ENCODE measurements at regions not wholly inside any gene's neighbourhood (a gene's known extent, or its start where the extent isn't known, plus 50 kb on each side); places are given as distances from the start of the nearest gene placed in this dataset.

DNA sequence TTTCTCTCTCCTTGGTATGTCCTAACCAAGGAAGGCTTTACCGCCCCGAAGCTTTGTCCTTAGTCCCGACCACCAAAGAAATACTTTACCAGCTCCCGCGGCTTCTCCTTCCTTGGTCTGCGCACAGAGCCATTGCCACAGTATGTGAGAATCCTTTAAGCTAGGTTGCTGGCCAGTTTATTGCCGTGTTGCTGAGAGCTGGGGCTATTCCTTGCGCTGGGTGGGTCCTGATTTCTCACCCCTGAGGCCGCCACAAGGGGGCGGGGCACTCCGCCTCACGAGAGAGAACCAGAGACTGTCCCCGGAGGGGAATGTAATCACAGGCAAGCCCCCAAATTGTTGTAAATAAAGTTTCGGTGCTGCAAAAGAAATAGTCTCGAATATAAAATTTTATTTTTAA lies 331.0 kb upstream of the PCDH10 start:
- Mint-ChIP-seq H3K4me1 (peaks cover 10% of the 10 kb centered on the region), H3K27ac (no peak overlapping the region), H3K9me3 (no peaks in the 10 kb centered on the region), H3K27me3 (ENCODE audit: low read depth, poor library complexity) (no peaks in the 10 kb centered on the region), H3K4me3 (peak overlapping the region; percentile 75), H3K36me3 (ENCODE audit: low read depth) (no peaks in the 10 kb centered on the region)
- TF ChIP-seq, protein P1, sequence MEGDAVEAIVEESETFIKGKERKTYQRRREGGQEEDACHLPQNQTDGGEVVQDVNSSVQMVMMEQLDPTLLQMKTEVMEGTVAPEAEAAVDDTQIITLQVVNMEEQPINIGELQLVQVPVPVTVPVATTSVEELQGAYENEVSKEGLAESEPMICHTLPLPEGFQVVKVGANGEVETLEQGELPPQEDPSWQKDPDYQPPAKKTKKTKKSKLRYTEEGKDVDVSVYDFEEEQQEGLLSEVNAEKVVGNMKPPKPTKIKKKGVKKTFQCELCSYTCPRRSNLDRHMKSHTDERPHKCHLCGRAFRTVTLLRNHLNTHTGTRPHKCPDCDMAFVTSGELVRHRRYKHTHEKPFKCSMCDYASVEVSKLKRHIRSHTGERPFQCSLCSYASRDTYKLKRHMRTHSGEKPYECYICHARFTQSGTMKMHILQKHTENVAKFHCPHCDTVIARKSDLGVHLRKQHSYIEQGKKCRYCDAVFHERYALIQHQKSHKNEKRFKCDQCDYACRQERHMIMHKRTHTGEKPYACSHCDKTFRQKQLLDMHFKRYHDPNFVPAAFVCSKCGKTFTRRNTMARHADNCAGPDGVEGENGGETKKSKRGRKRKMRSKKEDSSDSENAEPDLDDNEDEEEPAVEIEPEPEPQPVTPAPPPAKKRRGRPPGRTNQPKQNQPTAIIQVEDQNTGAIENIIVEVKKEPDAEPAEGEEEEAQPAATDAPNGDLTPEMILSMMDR (IDR thresholded peaks at IDR 0.05): peak; percentile 23
- DNase-seq: peak; percentile 26

DNA sequence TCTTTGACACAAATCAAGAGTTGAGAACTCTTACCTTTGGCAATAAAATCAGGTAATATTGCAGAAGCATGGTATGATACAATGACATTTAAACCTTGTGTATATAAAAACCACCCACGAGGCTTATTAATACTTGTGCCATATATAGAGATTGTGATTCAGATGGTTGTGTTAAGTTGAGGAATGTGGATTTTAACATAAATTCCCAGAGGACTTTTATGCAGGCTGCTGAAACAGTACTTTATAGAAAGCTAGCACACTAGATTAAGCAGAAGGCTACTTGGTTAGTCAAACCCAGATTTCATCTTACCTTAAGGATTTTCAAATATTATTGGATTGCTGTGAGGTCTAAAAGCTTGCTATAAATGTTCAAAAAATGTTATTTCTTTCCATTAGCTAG lies 325.7 kb upstream of the PCDH10 start:
- Mint-ChIP-seq H3K9me3 (no peaks in the 10 kb centered on the region), H3K36me3 (ENCODE audit: low read depth) (no peaks in the 10 kb centered on the region), H3K4me1 (no peaks in the 10 kb centered on the region), H3K27me3 (ENCODE audit: low read depth, poor library complexity) (no peaks in the 10 kb centered on the region), H3K27ac (no peak overlapping the region), H3K4me3 (no peak overlapping the region)
- TF ChIP-seq, protein P1 (IDR thresholded peaks at IDR 0.05): no peak
- DNase-seq: no peak

DNA sequence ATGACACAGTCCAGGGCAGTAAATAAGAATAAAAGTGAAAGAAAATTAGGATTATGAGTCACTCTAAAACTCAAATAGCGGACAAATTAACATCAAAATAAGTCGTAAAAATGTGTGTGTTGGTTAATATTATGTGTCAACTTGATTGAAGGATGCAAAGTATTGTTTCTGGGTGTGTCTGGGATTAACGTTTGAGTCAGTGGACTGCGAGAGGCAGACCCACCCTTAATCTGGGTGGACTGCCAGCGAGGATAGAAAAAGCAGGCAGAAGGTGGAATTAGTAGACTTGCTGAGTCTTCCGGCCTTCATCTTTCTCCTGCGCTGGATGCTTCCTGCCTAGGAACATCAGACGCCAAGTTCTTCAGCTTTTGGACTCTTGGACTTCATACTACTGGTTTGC lies 324.3 kb upstream of the PCDH10 start:
- DNase-seq: no peak
- Mint-ChIP-seq H3K27me3 (ENCODE audit: low read depth, poor library complexity) (no peaks in the 10 kb centered on the region), H3K4me3 (no peak overlapping the region), H3K4me1 (no peaks in the 10 kb centered on the region), H3K36me3 (ENCODE audit: low read depth) (no peaks in the 10 kb centered on the region), H3K9me3 (no peaks in the 10 kb centered on the region), H3K27ac (no peak overlapping the region)
- TF ChIP-seq, protein P1 (IDR thresholded peaks at IDR 0.05): no peak

DNA sequence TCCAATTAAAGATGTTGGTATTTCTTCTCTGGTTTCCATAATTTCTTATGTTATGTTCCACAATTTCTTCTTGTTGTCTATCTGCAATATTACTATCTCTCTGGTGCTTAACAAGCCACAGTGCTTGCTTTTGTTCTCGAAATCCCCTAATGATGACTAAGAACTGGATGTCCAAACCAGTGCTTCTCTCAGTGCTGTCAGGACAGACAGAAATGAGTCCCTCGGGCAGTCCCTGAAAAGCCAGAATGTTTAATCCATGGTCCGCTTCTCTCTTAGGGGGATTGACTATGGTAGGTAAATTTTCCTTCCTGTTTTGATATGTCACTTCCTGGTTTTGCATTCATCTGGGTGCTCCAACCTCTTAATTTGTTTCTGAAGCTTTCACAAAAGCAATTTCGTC lies 321.6 kb upstream of the PCDH10 start:
- Mint-ChIP-seq H3K4me3 (no peak overlapping the region), H3K27ac (no peak overlapping the region), H3K4me1 (no peaks in the 10 kb centered on the region), H3K27me3 (ENCODE audit: low read depth, poor library complexity) (no peaks in the 10 kb centered on the region), H3K9me3 (no peaks in the 10 kb centered on the region), H3K36me3 (ENCODE audit: low read depth) (no peaks in the 10 kb centered on the region)
- no peak for DNase-seq
- TF ChIP-seq, protein P1 (IDR thresholded peaks at IDR 0.05): no peak

DNA sequence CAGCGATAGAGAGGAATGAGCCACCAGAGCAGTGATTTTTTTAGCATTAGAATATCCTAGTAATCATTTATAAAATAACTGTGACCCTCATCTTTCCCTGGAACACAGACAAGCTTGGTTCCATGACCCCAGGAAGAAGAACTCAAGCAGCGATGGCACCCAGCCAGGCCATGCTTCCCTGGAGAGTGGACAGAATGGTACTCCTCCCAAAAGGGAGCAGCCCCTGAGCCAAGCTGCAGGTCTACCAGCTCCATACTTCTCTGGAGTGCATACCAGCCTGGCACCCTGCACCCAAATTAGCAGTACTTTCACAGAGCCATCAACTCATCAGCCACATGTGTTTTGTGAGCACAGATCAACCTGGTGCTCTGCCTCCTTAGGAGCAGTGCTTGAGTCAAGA lies 310.9 kb upstream of the PCDH10 start:
- no peak overlapping the region for H3K4me3 Mint-ChIP-seq
- DNase-seq: no peak
- peaks cover 30% of the 10 kb centered on the region for H3K9me3 Mint-ChIP-seq
- TF ChIP-seq, protein P1 (IDR thresholded peaks at IDR 0.05): no peak
- no peaks in the 10 kb centered on the region for H3K27me3 Mint-ChIP-seq (ENCODE audit: low read depth, poor library complexity)
- H3K36me3 Mint-ChIP-seq (ENCODE audit: low read depth): no peaks in the 10 kb centered on the region
- no peak overlapping the region for H3K27ac Mint-ChIP-seq
- no peaks in the 10 kb centered on the region for H3K4me1 Mint-ChIP-seq

DNA sequence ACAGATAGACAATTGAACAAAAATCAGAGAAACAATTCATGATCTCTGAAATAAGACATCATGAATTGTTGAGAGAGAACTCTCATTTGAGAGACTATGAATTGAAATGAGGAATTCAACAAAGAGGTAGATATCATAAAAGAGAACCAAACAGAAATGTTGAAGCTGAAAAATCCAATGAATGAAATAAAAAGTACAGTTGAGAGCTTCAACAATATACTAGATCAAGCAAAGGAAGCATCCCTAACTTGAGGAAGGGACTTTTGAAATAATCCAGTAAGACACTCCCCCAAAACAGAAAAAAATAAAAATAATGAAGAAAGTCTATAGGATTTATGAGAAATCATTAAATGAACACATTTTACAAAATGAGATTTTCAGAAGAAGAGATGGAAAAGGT lies 310.0 kb upstream of the PCDH10 start:
- Mint-ChIP-seq H3K27ac (no peak overlapping the region), H3K9me3 (peaks cover 30% of the 10 kb centered on the region), H3K4me3 (no peak overlapping the region), H3K27me3 (ENCODE audit: low read depth, poor library complexity) (no peaks in the 10 kb centered on the region), H3K36me3 (ENCODE audit: low read depth) (no peaks in the 10 kb centered on the region), H3K4me1 (no peaks in the 10 kb centered on the region)
- TF ChIP-seq, protein P1 (IDR thresholded peaks at IDR 0.05): no peak
- DNase-seq: no peak
